Central memory CD4-positive, alpha-beta T cell (primary cell): ENCODE measurements at regions not wholly inside any gene's neighbourhood (a gene's known extent, or its start where the extent isn't known, plus 50 kb on each side); places are given as distances from the start of the nearest gene placed in this dataset.

ENCODE experiments used
- DNase-seq: peaks from one replicate; pipeline ENCODE4 v3.0.0; 2022

- DNase-seq, result no peak
Observed at GRCh38 chr12:91608542-91608941, 425.9 kb upstream of the DCN start.

GRCh38 chr12:91606662-91607377, 424.2 kb upstream of the DCN start:
- no peak for DNase-seq

- DNase-seq, result no peak
Observed at GRCh38 chr12:91604897-91605296, 422.3 kb upstream of the DCN start.

GRCh38 chr12:91603060-91603459, 420.4 kb upstream of the DCN start:
- no peak for DNase-seq

GRCh38 chr12:91601054-91601453, 418.4 kb upstream of the DCN start:
- DNase-seq, result no peak

GRCh38 chr12:91594715-91595114, 412.1 kb upstream of the DCN start:
- no peak for DNase-seq

- DNase-seq, result no peak
Observed at GRCh38 chr12:91591639-91591987, 409.0 kb upstream of the DCN start.

- no peak for DNase-seq
Observed at GRCh38 chr12:91590966-91591638, 408.5 kb upstream of the DCN start.

GRCh38 chr12:91588874-91589454, 406.3 kb upstream of the DCN start:
- DNase-seq, result no peak

GRCh38 chr12:91586015-91586414, 403.4 kb upstream of the DCN start:
- no peak for DNase-seq

- DNase-seq, result no peak
Observed at GRCh38 chr12:91582811-91583210, 400.2 kb upstream of the DCN start.

- no peak for DNase-seq
Observed at GRCh38 chr12:91579516-91580263, 397.1 kb upstream of the DCN start.

GRCh38 chr12:91577586-91578539, 395.2 kb upstream of the DCN start:
- peak; percentile 23 for DNase-seq

- no peak for DNase-seq
Observed at GRCh38 chr12:91576432-91576831, 393.8 kb upstream of the DCN start.

- DNase-seq, result no peak
Observed at GRCh38 chr12:91575630-91576029, 393.0 kb upstream of the DCN start.

GRCh38 chr12:91574975-91575374, 392.4 kb upstream of the DCN start:
- DNase-seq, result no peak

- no peak for DNase-seq
Observed at GRCh38 chr12:91574391-91574790, 391.8 kb upstream of the DCN start.

GRCh38 chr12:91572869-91573268, 390.3 kb upstream of the DCN start:
- no peak for DNase-seq

- DNase-seq, result no peak
Observed at GRCh38 chr12:91567100-91567485, 384.5 kb upstream of the DCN start.

GRCh38 chr12:91566328-91567099, 383.9 kb upstream of the DCN start:
- no peak for DNase-seq

- DNase-seq, result no peak
Observed at GRCh38 chr12:91565846-91566245, 383.2 kb upstream of the DCN start.

GRCh38 chr12:91565246-91565645, 382.6 kb upstream of the DCN start:
- no peak for DNase-seq
